ENCODE measurements at regions not wholly inside any gene's neighbourhood (a gene's known extent, or its start where the extent isn't known, plus 50 kb on each side); places are given as distances from the start of the nearest gene placed in this dataset.

DNA sequence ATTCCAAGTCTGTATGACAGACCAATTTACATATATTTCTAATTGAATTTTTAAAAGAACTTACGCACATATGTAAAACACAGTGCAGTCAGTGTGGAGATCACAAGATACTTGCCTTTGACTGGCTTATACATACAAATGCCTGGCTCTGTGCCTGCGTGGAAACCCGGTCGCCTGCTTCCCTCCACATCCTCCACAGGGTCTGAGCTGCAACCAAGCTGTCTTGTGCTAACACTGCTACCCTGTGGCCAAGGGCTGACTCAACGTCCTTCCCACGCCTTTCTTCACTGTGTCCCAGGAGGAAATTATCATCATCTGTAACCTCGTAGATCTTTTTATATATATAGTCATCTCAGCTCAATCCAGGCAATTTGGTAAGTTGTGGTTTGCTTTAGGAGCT lies 117.0 kb downstream of the WNT7A start:
- TF ChIP-seq, protein P1, sequence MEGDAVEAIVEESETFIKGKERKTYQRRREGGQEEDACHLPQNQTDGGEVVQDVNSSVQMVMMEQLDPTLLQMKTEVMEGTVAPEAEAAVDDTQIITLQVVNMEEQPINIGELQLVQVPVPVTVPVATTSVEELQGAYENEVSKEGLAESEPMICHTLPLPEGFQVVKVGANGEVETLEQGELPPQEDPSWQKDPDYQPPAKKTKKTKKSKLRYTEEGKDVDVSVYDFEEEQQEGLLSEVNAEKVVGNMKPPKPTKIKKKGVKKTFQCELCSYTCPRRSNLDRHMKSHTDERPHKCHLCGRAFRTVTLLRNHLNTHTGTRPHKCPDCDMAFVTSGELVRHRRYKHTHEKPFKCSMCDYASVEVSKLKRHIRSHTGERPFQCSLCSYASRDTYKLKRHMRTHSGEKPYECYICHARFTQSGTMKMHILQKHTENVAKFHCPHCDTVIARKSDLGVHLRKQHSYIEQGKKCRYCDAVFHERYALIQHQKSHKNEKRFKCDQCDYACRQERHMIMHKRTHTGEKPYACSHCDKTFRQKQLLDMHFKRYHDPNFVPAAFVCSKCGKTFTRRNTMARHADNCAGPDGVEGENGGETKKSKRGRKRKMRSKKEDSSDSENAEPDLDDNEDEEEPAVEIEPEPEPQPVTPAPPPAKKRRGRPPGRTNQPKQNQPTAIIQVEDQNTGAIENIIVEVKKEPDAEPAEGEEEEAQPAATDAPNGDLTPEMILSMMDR (IDR thresholded peaks at IDR 0.05) = no peak
- no peak for TF ChIP-seq POLR2A (IDR thresholded peaks at IDR 0.05)
